Kidney (tissue), 13 donors: ENCODE measurements at regions not wholly inside any gene's neighbourhood (a gene's known extent, or its start where the extent isn't known, plus 50 kb on each side); places are given as distances from the start of the nearest gene placed in this dataset.

ENCODE experiments used
- DNase-seq, 5 donors: peaks; one replicate each; pipeline ENCODE4 v3.0.0-alpha.2; 2013 to 2020
- FAIRE-seq: peaks from 2 replicates; lab custom pipeline; 2012; peaks lifted over from hg19 to GRCh38; lab: Jason Lieb, UNC
- H3K27ac ChIP-seq, 2 donors: one replicate each; pipeline ENCODE4 v1.7.0; 2013; ENCODE audit warnings: low read depth in 2 of 2, low read length in 2 of 2, inconsistent platforms in 1 of 2
- H3K27me3 ChIP-seq: one replicate; pipeline ENCODE4 v1.7.1; 2013; ENCODE audit warnings: low read length, inconsistent platforms; ENCODE audit not compliant: control insufficient read depth, insufficient read depth
- H3K36me3 ChIP-seq, 3 donors: one replicate each; pipeline versions ENCODE4 v1.7.0 to v1.7.1; 2013; ENCODE audit warnings: low read length in 3 of 3, control low read depth in 1 of 3, inconsistent platforms in 1 of 3; ENCODE audit not compliant: insufficient read depth in 3 of 3, control insufficient read depth in 2 of 3
- H3K4me1 ChIP-seq, 3 donors: one replicate each; pipeline versions ENCODE4 v1.7.0 to v1.7.1; 2013; ENCODE audit warnings: low read length in 3 of 3, inconsistent platforms in 1 of 3, low read depth in 1 of 3; ENCODE audit not compliant: control insufficient read depth in 2 of 3, insufficient read depth in 2 of 3
- H3K4me3 ChIP-seq, 3 donors: one replicate each; pipeline versions ENCODE4 v1.7.0 to v1.8.1; 2013; ENCODE audit warnings: low read length in 3 of 3, control low read depth in 1 of 3, inconsistent platforms in 1 of 3
- H3K9ac ChIP-seq, 3 donors: one replicate each; pipeline versions ENCODE4 v1.7.0 to v1.7.1; 2013; ENCODE audit warnings: low read length in 3 of 3, control low read depth in 1 of 3, inconsistent platforms in 1 of 3
- H3K9me3 ChIP-seq, 3 donors: one replicate each; pipeline versions ENCODE4 v1.7.0 to v1.7.1; 2013; ENCODE audit warnings: low read length in 3 of 3, control low read depth in 1 of 3, inconsistent platforms in 1 of 3; ENCODE audit not compliant: control insufficient read depth in 2 of 3, insufficient read depth in 1 of 3
- intact Hi-C: fragments of 100-400 bp; cut with DNase I; formaldehyde crosslinking; loops from one replicate; pipeline ENCODE4 v1.11.1; 2022
- TF ChIP-seq, protein P1 (sequence below): IDR thresholded peaks from 3 replicates; pipeline ENCODE4 v1.5.1; 2012; ENCODE audit warnings: mild to moderate bottlenecking, moderate library complexity, borderline replicate concordance; ENCODE audit not compliant: insufficient read depth; ENCODE audit errors: extremely low read depth
- donor health status: control.
- donor health status: control.
- donor health status: control.
- donor health status: control.
- donor health status: control.
- donor health status: DM: yes; HTN: yes; CAD: no.
- donor health status: Normal renal cell carcinoma (clear cell type).

DNA sequence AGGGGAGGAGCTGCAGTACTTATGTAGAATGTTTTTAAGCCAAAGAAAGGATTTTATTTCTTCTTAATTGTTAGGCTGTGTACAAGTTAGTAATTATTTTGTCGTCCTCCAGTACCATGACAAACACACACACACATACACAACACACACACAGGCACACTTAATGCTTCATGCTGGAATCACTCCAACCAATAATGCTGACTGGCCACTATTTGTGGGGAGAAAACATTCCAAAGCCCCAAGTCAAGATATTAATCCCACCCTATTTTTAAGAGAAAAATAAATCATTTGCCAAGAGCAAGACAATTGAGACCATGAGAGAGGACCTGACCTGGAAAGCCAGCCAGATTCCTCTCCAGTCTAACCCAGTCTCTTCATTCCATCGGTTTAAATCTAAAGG is 51.8 kb upstream of the TMCO5A start:
- FAIRE-seq (no peak), DNase-seq (no peak)
- intact Hi-C loops: no loop called here
- Histone ChIP-seq H3K27ac (no peak overlapping the region), H3K4me3 (no peak overlapping the region), H3K27me3 (no peaks in the 10 kb centered on the region), H3K9me3 (no peaks in the 10 kb centered on the region), H3K4me1 (no peaks in the 10 kb centered on the region), H3K9ac (no peak overlapping the region), H3K36me3 (no peaks in the 10 kb centered on the region)
- TF ChIP-seq, protein P1, sequence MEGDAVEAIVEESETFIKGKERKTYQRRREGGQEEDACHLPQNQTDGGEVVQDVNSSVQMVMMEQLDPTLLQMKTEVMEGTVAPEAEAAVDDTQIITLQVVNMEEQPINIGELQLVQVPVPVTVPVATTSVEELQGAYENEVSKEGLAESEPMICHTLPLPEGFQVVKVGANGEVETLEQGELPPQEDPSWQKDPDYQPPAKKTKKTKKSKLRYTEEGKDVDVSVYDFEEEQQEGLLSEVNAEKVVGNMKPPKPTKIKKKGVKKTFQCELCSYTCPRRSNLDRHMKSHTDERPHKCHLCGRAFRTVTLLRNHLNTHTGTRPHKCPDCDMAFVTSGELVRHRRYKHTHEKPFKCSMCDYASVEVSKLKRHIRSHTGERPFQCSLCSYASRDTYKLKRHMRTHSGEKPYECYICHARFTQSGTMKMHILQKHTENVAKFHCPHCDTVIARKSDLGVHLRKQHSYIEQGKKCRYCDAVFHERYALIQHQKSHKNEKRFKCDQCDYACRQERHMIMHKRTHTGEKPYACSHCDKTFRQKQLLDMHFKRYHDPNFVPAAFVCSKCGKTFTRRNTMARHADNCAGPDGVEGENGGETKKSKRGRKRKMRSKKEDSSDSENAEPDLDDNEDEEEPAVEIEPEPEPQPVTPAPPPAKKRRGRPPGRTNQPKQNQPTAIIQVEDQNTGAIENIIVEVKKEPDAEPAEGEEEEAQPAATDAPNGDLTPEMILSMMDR: no peak
